Tibial nerve (tissue), 3 donors: ENCODE measurements at regions not wholly inside any gene's neighbourhood (a gene's known extent, or its start where the extent isn't known, plus 50 kb on each side); places are given as distances from the start of the nearest gene placed in this dataset.

Experiments used
- POLR2A ChIP-seq, 2 donors: fragments of 450-650 bp; IDR thresholded peaks; one replicate each; pipeline ENCODE4 v1.6.1; 2017; ENCODE audit warnings: antibody characterized with exemption in 2 of 2, mild to moderate bottlenecking in 2 of 2, moderate library complexity in 2 of 2
- TF ChIP-seq, protein P1 (sequence below), 5 experiments: fragments of 200-600 bp in 3 of 5; fragments of 450-650 bp in 2 of 5; sonication (generic) in 3 of 5; IDR thresholded peaks; one replicate each; pipeline ENCODE4 v1.5.1; 2016 to 2019; ENCODE audit warnings: antibody characterized with exemption in 5 of 5, mild to moderate bottlenecking in 3 of 5, moderate library complexity in 2 of 5

DNA sequence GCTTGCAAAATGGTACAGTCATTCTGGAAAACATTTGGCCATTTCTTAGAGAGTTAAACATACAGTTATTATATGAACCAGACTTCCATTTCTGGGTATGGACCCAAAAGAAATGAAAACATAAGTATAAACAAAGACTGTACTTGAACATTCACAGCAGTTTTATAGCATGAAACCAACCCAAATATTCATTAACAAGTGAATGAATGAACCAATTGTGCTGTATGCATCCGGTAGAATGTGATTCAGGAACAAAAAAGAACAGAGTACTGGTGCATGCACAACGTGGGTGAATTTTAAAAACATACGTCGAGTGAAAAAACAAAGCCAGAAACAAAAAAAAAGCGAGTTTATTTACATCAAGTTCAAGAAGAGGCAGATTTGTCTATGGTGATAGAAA, 1085.8 kb upstream of the AUTS2 start:
- TF ChIP-seq, protein P1, sequence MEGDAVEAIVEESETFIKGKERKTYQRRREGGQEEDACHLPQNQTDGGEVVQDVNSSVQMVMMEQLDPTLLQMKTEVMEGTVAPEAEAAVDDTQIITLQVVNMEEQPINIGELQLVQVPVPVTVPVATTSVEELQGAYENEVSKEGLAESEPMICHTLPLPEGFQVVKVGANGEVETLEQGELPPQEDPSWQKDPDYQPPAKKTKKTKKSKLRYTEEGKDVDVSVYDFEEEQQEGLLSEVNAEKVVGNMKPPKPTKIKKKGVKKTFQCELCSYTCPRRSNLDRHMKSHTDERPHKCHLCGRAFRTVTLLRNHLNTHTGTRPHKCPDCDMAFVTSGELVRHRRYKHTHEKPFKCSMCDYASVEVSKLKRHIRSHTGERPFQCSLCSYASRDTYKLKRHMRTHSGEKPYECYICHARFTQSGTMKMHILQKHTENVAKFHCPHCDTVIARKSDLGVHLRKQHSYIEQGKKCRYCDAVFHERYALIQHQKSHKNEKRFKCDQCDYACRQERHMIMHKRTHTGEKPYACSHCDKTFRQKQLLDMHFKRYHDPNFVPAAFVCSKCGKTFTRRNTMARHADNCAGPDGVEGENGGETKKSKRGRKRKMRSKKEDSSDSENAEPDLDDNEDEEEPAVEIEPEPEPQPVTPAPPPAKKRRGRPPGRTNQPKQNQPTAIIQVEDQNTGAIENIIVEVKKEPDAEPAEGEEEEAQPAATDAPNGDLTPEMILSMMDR (IDR thresholded peaks at IDR 0.05): no peak
- TF ChIP-seq POLR2A (IDR thresholded peaks at IDR 0.05): no peak
